ENCODE measurements at regions not wholly inside any gene's neighbourhood (a gene's known extent, or its start where the extent isn't known, plus 50 kb on each side); places are given as distances from the start of the nearest gene placed in this dataset.
A peak's percentile ranks its signal among the peaks of the same experiment; 100 is the strongest.
"Not testable (repeated sequence)": the region's sequence is repeated elsewhere in the genome, so short reads cannot be mapped to it uniquely, and the experiment has no call there.

GRCh38 chr15:38073178-38073946 is 138.9 kb downstream of the TMCO5A start:
- DNase-seq, result no peak

- no peak for DNase-seq
Measured at GRCh38 chr15:38074029-38074428, 139.6 kb downstream of the TMCO5A start.

- no peak for DNase-seq
Measured at GRCh38 chr15:38075466-38075865, 141.0 kb downstream of the TMCO5A start.

- no peak for DNase-seq
Measured at GRCh38 chr15:38076786-38077185, 142.3 kb downstream of the TMCO5A start.

- DNase-seq, result no peak
Measured at GRCh38 chr15:38079236-38079635, 144.8 kb downstream of the TMCO5A start.

GRCh38 chr15:38080651-38081275 is 146.3 kb downstream of the TMCO5A start:
- no peak for DNase-seq

- DNase-seq, result peak; percentile 21
Measured at GRCh38 chr15:38084289-38084688, 149.8 kb downstream of the TMCO5A start.

- DNase-seq, result peak; percentile 24
Measured at GRCh38 chr15:38085114-38085513, 150.7 kb downstream of the TMCO5A start.

- DNase-seq, result no peak
Measured at GRCh38 chr15:38085931-38086568, 151.6 kb downstream of the TMCO5A start.

- DNase-seq, result no peak
Measured at GRCh38 chr15:38086611-38087010, 152.2 kb downstream of the TMCO5A start.

GRCh38 chr15:38088971-38089370 is 154.5 kb downstream of the TMCO5A start:
- no peak for DNase-seq

GRCh38 chr15:38090223-38090622 is 155.8 kb downstream of the TMCO5A start:
- no peak for DNase-seq

GRCh38 chr15:38090678-38091077 is 156.2 kb downstream of the TMCO5A start:
- DNase-seq, result no peak

GRCh38 chr15:38091078-38091645 is 156.7 kb downstream of the TMCO5A start:
- DNase-seq, result no peak

- no peak for DNase-seq
Measured at GRCh38 chr15:38093931-38094330, 158.7 kb upstream of the SPRED1 start.

- no peak for DNase-seq
Measured at GRCh38 chr15:38102972-38103371, 149.7 kb upstream of the SPRED1 start.

GRCh38 chr15:38103564-38103963 is 149.1 kb upstream of the SPRED1 start:
- DNase-seq, result no peak

- no peak for DNase-seq
Measured at GRCh38 chr15:38111070-38111469, 141.6 kb upstream of the SPRED1 start.

GRCh38 chr15:38112406-38112805 is 140.2 kb upstream of the SPRED1 start:
- no peak for DNase-seq

- no peak for DNase-seq
Measured at GRCh38 chr15:38115121-38115520, 137.5 kb upstream of the SPRED1 start.

GRCh38 chr15:38117781-38118180 is 134.9 kb upstream of the SPRED1 start:
- no peak for DNase-seq

GRCh38 chr15:38119865-38120264 is 132.8 kb upstream of the SPRED1 start:
- not testable (repeated sequence) for DNase-seq

- no peak for DNase-seq
Measured at GRCh38 chr15:38127306-38127771, 125.3 kb upstream of the SPRED1 start.

GRCh38 chr15:38128341-38128781 is 124.3 kb upstream of the SPRED1 start:
- no peak for DNase-seq

All from CD4-positive, alpha-beta T cell treated with Interleukin-4 for 4 hours (primary cell).